ENCODE measurements at regions not wholly inside any gene's neighbourhood (a gene's known extent, or its start where the extent isn't known, plus 50 kb on each side); places are given as distances from the start of the nearest gene placed in this dataset.

- DNase-seq: no peak
Observed at GRCh38 chr15:93249623-93250022, 160.6 kb upstream of the RGMA start.

- no peak for DNase-seq
Observed at GRCh38 chr15:93247466-93248121, 158.6 kb upstream of the RGMA start.

- no peak for DNase-seq
Observed at GRCh38 chr15:93246266-93247242, 157.5 kb upstream of the RGMA start.

GRCh38 chr15:93245661-93246042 lies 156.6 kb upstream of the RGMA start:
- no peak for DNase-seq

GRCh38 chr15:93244696-93245660 lies 156.0 kb upstream of the RGMA start:
- no peak for DNase-seq

GRCh38 chr15:93243573-93243972 lies 154.6 kb upstream of the RGMA start:
- DNase-seq: no peak

GRCh38 chr15:93241696-93242585 lies 152.9 kb upstream of the RGMA start:
- DNase-seq: no peak

GRCh38 chr15:93239993-93240392 lies 151.0 kb upstream of the RGMA start:
- no peak for DNase-seq

- DNase-seq: no peak
Observed at GRCh38 chr15:93239591-93239990, 150.6 kb upstream of the RGMA start.

- no peak for DNase-seq
Observed at GRCh38 chr15:93238641-93239040, 149.6 kb upstream of the RGMA start.

GRCh38 chr15:93235926-93236780 lies 147.1 kb upstream of the RGMA start:
- no peak for DNase-seq

- no peak for DNase-seq
Observed at GRCh38 chr15:93235269-93235668, 146.3 kb upstream of the RGMA start.

GRCh38 chr15:93233710-93234109 lies 144.7 kb upstream of the RGMA start:
- DNase-seq: no peak

- no peak for DNase-seq
Observed at GRCh38 chr15:93232845-93233244, 143.8 kb upstream of the RGMA start.

GRCh38 chr15:93231994-93232393 lies 143.0 kb upstream of the RGMA start:
- no peak for DNase-seq

GRCh38 chr15:93231261-93231925 lies 142.4 kb upstream of the RGMA start:
- no peak for DNase-seq

- DNase-seq: no peak
Observed at GRCh38 chr15:93228546-93228945, 139.5 kb upstream of the RGMA start.

- DNase-seq: no peak
Observed at GRCh38 chr15:93223803-93224202, 134.8 kb upstream of the RGMA start.

GRCh38 chr15:93221759-93222158 lies 132.7 kb upstream of the RGMA start:
- DNase-seq: no peak

GRCh38 chr15:93219859-93220420 lies 130.9 kb upstream of the RGMA start:
- no peak for DNase-seq

All from hematopoietic multipotent progenitor cell treated with erythropoietin and hydrocortisone succinate and interleukin-3 and kit ligand, for 8 days (in vitro differentiated cells).